Urinary bladder (tissue), 3 donors: ENCODE measurements at regions not wholly inside any gene's neighbourhood (a gene's known extent, or its start where the extent isn't known, plus 50 kb on each side); places are given as distances from the start of the nearest gene placed in this dataset.

Experiments used
- DNase-seq: peaks from one replicate; pipeline ENCODE4 v3.0.0-alpha.2; 2015; ENCODE audit errors: extremely low spot score
- H3K27ac ChIP-seq: one replicate; pipeline ENCODE4 v1.5.1; 2013; ENCODE audit warnings: low read depth, mild to moderate bottlenecking, moderate library complexity
- H3K36me3 ChIP-seq: one replicate; pipeline ENCODE4 v1.6.1; 2013; ENCODE audit warnings: mild to moderate bottlenecking, moderate library complexity; ENCODE audit not compliant: insufficient read depth
- H3K4me1 ChIP-seq: one replicate; pipeline ENCODE4 v1.6.1; 2013; ENCODE audit warnings: mild to moderate bottlenecking, moderate library complexity; ENCODE audit not compliant: insufficient read depth
- H3K4me3 ChIP-seq: one replicate; pipeline ENCODE4 v1.5.1; 2013; ENCODE audit warnings: low read depth, low read length
- WGBS: extraction: QIAGEN DNeasy Blood & Tissue Kit; methylation state at CpG from one replicate; pipeline ENCODE4 v1.1.7; 2013; 5-methylcytosine and 5-hydroxymethylcytosine counted together
- donor health status: healthy with polysubstance abuse.
- donor health status: healthy.

- 60% methylated on average over 2 of the region's 2 CpGs for WGBS
- Histone ChIP-seq H3K4me1 (no peaks in the 10 kb centered on the region), H3K4me3 (no peak overlapping the region), H3K27ac (no peak overlapping the region), H3K36me3 (no peaks in the 10 kb centered on the region)
- no peak for DNase-seq
These were observed 1438.7 kb downstream of the REEP3 start for GRCh38 chr10:64959883-64960282.

GRCh38 chr10:64973391-64973790 is 1452.2 kb downstream of the REEP3 start:
- 56% methylated on average over 2 of the region's 2 CpGs for WGBS
- no peaks in the 10 kb centered on the region for H3K36me3 ChIP-seq
- no peak overlapping the region for H3K27ac ChIP-seq
- DNase-seq, result no peak
- H3K4me3 ChIP-seq, result no peak overlapping the region
- no peaks in the 10 kb centered on the region for H3K4me1 ChIP-seq

DNA sequence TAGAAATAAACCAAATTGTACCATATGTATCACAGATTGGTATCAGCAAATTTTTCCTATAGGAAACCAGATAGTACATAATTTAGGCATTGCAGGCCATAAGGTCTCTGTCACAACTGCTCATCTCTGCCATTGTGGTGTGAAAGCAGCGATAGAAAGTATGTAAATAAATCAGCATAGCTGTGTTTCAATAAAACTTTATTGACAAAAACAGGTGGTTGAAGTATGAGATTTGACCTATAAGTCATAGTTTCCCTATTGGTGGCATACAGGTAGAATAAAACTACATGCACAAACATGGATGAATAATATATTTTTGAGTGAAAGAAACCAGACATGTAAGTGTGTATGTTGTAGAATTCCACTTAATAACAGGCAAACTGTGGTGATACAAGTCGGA is 1454.9 kb downstream of the REEP3 start:
- no peaks in the 10 kb centered on the region for H3K4me1 ChIP-seq
- H3K4me3 ChIP-seq, result no peak overlapping the region
- 84% methylated on average over 2 of the region's 2 CpGs for WGBS
- H3K27ac ChIP-seq, result no peak overlapping the region
- no peaks in the 10 kb centered on the region for H3K36me3 ChIP-seq
- no peak for DNase-seq

DNA sequence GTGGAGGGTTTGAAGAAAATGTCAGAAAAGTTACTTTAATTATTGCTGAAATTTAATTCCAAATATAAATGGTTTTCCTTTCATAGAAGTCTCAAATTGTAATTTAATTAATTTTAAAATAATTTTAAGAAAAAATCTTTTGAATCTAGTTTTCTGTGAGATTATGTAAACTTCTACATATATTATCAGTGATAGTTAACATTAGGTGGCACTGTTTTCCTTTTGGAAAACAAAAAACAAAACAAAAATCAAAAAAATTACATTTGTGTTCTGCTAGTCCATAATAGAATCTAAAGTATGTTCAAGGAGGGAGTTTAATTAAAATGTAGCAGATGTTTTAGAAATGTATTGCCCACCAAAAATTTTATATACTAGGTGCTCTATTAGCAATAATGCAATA is 1456.7 kb downstream of the REEP3 start:
- DNase-seq, result no peak
- Histone ChIP-seq H3K4me3 (no peak overlapping the region), H3K36me3 (no peaks in the 10 kb centered on the region), H3K4me1 (no peaks in the 10 kb centered on the region), H3K27ac (no peak overlapping the region)

GRCh38 chr10:64996886-64997285 is 1475.7 kb downstream of the REEP3 start:
- 95% methylated on average over 3 of the region's 3 CpGs for WGBS
- no peak overlapping the region for H3K4me3 ChIP-seq
- no peaks in the 10 kb centered on the region for H3K4me1 ChIP-seq
- no peak for DNase-seq
- H3K36me3 ChIP-seq, result no peaks in the 10 kb centered on the region
- no peak overlapping the region for H3K27ac ChIP-seq

DNA sequence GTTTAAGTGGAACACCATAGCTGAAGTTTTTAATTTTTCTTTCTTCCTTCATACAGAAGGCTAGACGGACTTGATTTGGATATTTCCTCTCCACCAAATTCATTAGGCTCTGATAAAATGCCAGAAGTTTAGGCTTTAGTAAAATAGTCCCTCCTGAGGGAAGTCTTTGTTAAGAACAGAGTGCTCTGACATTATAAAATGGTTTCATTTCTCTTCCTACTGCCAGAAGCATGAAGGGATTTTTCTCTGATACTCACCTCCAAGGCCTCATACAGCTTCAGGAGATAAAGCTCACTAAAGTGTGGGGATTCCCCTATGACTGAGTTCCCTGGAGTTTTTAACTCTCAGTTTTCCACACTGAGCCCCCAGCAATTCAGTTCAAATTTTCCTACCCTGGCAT is 1489.6 kb downstream of the REEP3 start:
- no peaks in the 10 kb centered on the region for H3K4me1 ChIP-seq
- 49% methylated on average over 1 of the region's 1 CpG for WGBS
- DNase-seq, result no peak
- H3K36me3 ChIP-seq, result no peaks in the 10 kb centered on the region
- H3K27ac ChIP-seq, result no peak overlapping the region
- no peak overlapping the region for H3K4me3 ChIP-seq

GRCh38 chr10:65017523-65017922 is 1496.3 kb downstream of the REEP3 start:
- no peaks in the 10 kb centered on the region for H3K4me1 ChIP-seq
- H3K27ac ChIP-seq, result no peak overlapping the region
- H3K36me3 ChIP-seq, result no peaks in the 10 kb centered on the region
- no peak overlapping the region for H3K4me3 ChIP-seq
- 90% methylated on average over 7 of the region's 7 CpGs for WGBS
- DNase-seq, result no peak

DNA sequence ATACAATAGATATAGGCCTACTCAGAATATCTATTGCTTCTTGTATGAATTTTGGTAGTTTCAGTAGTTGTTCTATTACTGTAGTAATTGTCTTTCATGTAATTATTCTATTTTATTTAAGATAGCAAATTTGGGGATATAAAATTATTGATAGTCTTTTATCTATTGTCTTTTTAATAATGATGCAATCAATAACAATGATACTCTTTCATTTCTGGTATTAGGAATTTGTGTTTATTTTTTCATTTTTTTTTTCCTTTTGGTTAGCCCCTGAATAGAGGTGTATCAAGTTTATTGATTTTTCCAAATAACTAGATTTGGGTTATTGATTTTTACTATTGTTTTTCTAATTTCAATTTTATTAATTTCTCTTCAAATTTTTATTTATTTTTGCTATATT is 1503.7 kb downstream of the REEP3 start:
- Histone ChIP-seq H3K27ac (no peak overlapping the region), H3K4me3 (no peak overlapping the region), H3K36me3 (no peaks in the 10 kb centered on the region), H3K4me1 (no peaks in the 10 kb centered on the region)
- DNase-seq, result no peak

- Histone ChIP-seq H3K4me3 (no peak overlapping the region), H3K27ac (no peak overlapping the region), H3K36me3 (no peaks in the 10 kb centered on the region), H3K4me1 (no peaks in the 10 kb centered on the region)
- DNase-seq, result no peak
These were observed 1509.1 kb downstream of the REEP3 start for GRCh38 chr10:65030263-65030662.

DNA sequence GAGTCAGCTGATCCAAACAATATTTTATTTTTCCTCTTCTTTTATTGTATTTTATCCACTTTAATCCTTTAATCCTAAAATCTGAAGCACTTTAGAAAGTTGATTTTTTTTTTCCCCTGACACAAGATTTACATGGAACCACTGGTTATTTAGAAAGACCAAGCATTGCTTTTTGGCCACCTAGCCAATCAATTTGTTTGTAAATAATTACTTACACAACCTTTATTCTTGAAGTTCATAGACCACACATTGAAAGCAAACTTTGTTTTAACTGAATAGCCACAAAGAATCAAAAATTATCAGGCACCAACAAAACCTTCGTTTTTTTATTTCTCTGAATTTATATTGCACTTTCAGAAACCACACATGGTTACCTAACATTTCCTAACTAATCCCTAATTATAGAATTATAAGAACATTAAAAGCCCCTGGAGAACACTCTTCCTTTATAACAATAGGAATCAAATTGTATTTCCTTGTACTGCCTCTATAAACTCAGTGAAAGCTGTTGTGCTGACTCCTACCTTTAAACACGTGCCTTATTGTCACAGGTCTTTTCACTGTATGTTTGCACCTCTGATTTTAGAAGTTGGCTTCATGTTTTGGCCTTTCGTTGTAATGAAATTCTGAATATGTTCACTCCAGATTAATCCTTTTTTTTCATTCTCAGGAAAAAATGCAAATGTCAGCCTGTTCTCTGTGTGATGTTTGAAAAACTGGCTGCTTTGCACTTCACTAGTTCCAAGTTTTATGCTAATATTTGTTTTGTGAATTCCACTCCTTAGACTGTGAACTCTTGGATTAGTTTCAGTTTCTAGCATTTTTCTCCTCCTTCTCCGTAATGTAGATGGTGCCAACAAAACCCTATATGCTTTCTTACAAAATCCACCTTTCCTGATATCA is 1511.9 kb downstream of the REEP3 start:
- Histone ChIP-seq H3K4me3 (no peak overlapping the region), H3K27ac (no peak overlapping the region), H3K4me1 (no peaks in the 10 kb centered on the region), H3K36me3 (no peaks in the 10 kb centered on the region)
- WGBS, result 32% methylated on average over 4 of the region's 4 CpGs
- no peak for DNase-seq

DNA sequence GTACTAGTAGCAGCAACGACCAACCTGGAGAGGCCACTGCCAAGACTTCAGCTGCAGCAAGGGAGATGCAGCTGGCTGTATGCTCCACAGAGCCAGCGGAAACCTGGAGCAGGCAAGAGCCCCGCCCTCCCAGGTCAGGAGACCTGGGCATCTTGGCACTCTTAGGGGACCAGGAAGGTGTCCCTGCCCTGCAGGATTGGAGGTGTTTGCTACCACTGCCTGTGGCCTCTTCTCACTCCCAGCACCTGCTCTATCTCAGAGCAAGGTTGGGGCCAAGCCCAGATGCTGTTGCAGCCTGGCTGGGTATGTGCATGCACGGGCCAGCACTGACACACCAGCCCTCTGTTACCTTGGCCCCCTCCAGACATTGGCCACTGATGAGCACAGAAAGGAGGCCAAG is 1512.8 kb downstream of the REEP3 start:
- H3K4me3 ChIP-seq, result no peak overlapping the region
- no peak for DNase-seq
- 73% methylated on average over 4 of the region's 4 CpGs for WGBS
- H3K27ac ChIP-seq, result no peak overlapping the region
- H3K36me3 ChIP-seq, result no peaks in the 10 kb centered on the region
- H3K4me1 ChIP-seq, result no peaks in the 10 kb centered on the region

GRCh38 chr10:65040796-65041195 is 1519.6 kb downstream of the REEP3 start:
- Histone ChIP-seq H3K36me3 (no peaks in the 10 kb centered on the region), H3K4me3 (no peak overlapping the region), H3K27ac (no peak overlapping the region), H3K4me1 (no peaks in the 10 kb centered on the region)
- DNase-seq, result no peak

DNA sequence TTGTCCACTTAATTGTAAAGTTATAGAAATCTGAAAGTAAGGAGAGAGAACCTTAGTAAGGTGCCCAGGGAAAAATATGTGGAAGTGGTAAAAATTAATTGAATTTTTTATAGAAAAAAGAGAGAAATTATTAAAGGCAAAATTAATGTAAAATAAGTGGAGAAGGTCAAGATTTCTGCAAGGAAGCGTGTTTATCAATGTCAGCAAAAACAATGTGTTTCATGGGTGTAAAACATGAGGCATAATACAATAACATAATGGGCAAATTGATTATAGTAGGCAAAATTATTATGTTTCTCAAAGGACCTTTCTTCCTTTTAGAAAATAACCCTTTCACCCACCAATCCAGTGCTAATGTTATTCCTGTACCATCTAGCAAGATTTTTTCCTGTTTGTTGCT is 1520.1 kb downstream of the REEP3 start:
- DNase-seq, result no peak
- 91% methylated on average over 1 of the region's 1 CpG for WGBS
- no peaks in the 10 kb centered on the region for H3K4me1 ChIP-seq
- no peaks in the 10 kb centered on the region for H3K36me3 ChIP-seq
- H3K27ac ChIP-seq, result no peak overlapping the region
- H3K4me3 ChIP-seq, result no peak overlapping the region

DNA sequence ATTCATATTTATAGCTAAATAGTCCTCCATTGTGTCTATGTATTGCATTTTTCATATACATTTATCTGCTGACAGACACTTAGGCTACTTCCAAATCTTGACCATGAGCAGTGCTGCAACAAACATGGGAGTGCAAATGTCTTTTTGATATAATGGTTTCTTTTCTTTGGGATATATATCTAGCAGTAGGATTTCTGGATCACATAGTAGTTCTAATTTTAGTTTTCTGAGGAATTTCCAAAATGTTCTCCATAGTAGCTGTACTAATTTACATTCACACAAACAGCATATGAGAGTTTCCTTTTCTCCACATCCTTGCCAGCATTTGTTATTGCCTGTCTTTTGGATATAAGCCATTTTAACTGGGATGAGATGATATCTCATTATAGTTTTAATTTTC is 1521.3 kb downstream of the REEP3 start:
- no peak overlapping the region for H3K27ac ChIP-seq
- no peak for DNase-seq
- no peaks in the 10 kb centered on the region for H3K4me1 ChIP-seq
- no peak overlapping the region for H3K4me3 ChIP-seq
- H3K36me3 ChIP-seq, result no peaks in the 10 kb centered on the region

GRCh38 chr10:65046831-65047230 is 1525.6 kb downstream of the REEP3 start:
- Histone ChIP-seq H3K4me3 (no peak overlapping the region), H3K27ac (no peak overlapping the region), H3K4me1 (no peaks in the 10 kb centered on the region), H3K36me3 (no peaks in the 10 kb centered on the region)
- DNase-seq, result no peak
- 24% methylated on average over 1 of the region's 1 CpG for WGBS
